ENCODE measurements at regions not wholly inside any gene's neighbourhood (a gene's known extent, or its start where the extent isn't known, plus 50 kb on each side); places are given as distances from the start of the nearest gene placed in this dataset.

- TF ChIP-seq CTCF (IDR thresholded peaks at IDR 0.05; ENCODE audit: low read depth, low read length, missing control alignments) = no peak
- DNase-seq (ENCODE audit: low read depth) = no peak
- H3K4me3 ChIP-seq (ENCODE audit: low read depth, low read length) = no peak overlapping the region
These were observed 533.6 kb downstream of the GATA3 start for GRCh38 chr10:8588135-8588534.

GRCh38 chr10:8590518-8590917 lies 536.0 kb downstream of the GATA3 start:
- no peak overlapping the region for H3K4me3 ChIP-seq (ENCODE audit: low read depth, low read length)
- DNase-seq (ENCODE audit: low read depth) = no peak
- no peak for TF ChIP-seq CTCF (IDR thresholded peaks at IDR 0.05; ENCODE audit: low read depth, low read length, missing control alignments)

GRCh38 chr10:8591640-8592039 lies 537.2 kb downstream of the GATA3 start:
- H3K4me3 ChIP-seq (ENCODE audit: low read depth, low read length) = no peak overlapping the region
- DNase-seq (ENCODE audit: low read depth) = no peak
- no peak for TF ChIP-seq CTCF (IDR thresholded peaks at IDR 0.05; ENCODE audit: low read depth, low read length, missing control alignments)

- TF ChIP-seq CTCF (IDR thresholded peaks at IDR 0.05; ENCODE audit: low read depth, low read length, missing control alignments) = no peak
- no peak overlapping the region for H3K4me3 ChIP-seq (ENCODE audit: low read depth, low read length)
- no peak for DNase-seq (ENCODE audit: low read depth)
These were observed 539.7 kb downstream of the GATA3 start for GRCh38 chr10:8594176-8594575.

GRCh38 chr10:8594711-8595110 lies 540.2 kb downstream of the GATA3 start:
- no peak for TF ChIP-seq CTCF (IDR thresholded peaks at IDR 0.05; ENCODE audit: low read depth, low read length, missing control alignments)
- H3K4me3 ChIP-seq (ENCODE audit: low read depth, low read length) = no peak overlapping the region
- DNase-seq (ENCODE audit: low read depth) = no peak

- TF ChIP-seq CTCF (IDR thresholded peaks at IDR 0.05; ENCODE audit: low read depth, low read length, missing control alignments) = no peak
- DNase-seq (ENCODE audit: low read depth) = no peak
- H3K4me3 ChIP-seq (ENCODE audit: low read depth, low read length) = no peak overlapping the region
These were observed 540.7 kb downstream of the GATA3 start for GRCh38 chr10:8595140-8595539.

- no peak overlapping the region for H3K4me3 ChIP-seq (ENCODE audit: low read depth, low read length)
- no peak for DNase-seq (ENCODE audit: low read depth)
- TF ChIP-seq CTCF (IDR thresholded peaks at IDR 0.05; ENCODE audit: low read depth, low read length, missing control alignments) = no peak
These were observed 542.5 kb downstream of the GATA3 start for GRCh38 chr10:8596929-8597472.
